ENCODE measurements at regions not wholly inside any gene's neighbourhood (a gene's known extent, or its start where the extent isn't known, plus 50 kb on each side); places are given as distances from the start of the nearest gene placed in this dataset.

- no peak for TF ChIP-seq CTCF (IDR thresholded peaks at IDR 0.05)
- TF ChIP-seq POLR2A (IDR thresholded peaks at IDR 0.05) = no peak
Observed at GRCh38 chr13:76454991-76455390, 431.2 kb downstream of the KCTD12 start.
